Neutrophil (primary cell): ENCODE measurements at regions not wholly inside any gene's neighbourhood (a gene's known extent, or its start where the extent isn't known, plus 50 kb on each side); places are given as distances from the start of the nearest gene placed in this dataset.
"Not testable (repeated sequence)": the region's sequence is repeated elsewhere in the genome, so short reads cannot be mapped to it uniquely, and the experiment has no call there.

Experiments used
- H3K27ac ChIP-seq: fragments of 200-600 bp; sonication (generic); 2 replicates; pipeline ENCODE4 v1.5.1; 2016; ENCODE audit warnings: mild to moderate bottlenecking, moderate library complexity
- H3K27me3 ChIP-seq: fragments of 200-600 bp; sonication (generic); 2 replicates; pipeline ENCODE4 v1.6.0; 2016; ENCODE audit warnings: mild to moderate bottlenecking
- H3K36me3 ChIP-seq: fragments of 200-600 bp; sonication (generic); 2 replicates; pipeline ENCODE4 v1.5.1; 2017
- H3K4me1 ChIP-seq, 2 experiments: fragments of 200-600 bp in 1 of 2; sonication (generic) in 1 of 2; 1 replicate in 1 of 2; 2 replicates in 1 of 2; pipeline versions ENCODE4 v1.5.1 to v1.6.1; 2013 to 2016; ENCODE audit warnings: low read depth in 1 of 2, low read length in 1 of 2, mild to moderate bottlenecking in 1 of 2, moderate library complexity in 1 of 2; ENCODE audit not compliant: control insufficient read depth in 1 of 2, insufficient read depth in 1 of 2
- H3K4me3 ChIP-seq, 2 experiments: fragments of 200-600 bp in 1 of 2; sonication (generic) in 1 of 2; 1 replicate in 1 of 2; 2 replicates in 1 of 2; pipeline ENCODE4 v1.5.1; 2013 to 2016; ENCODE audit warnings: low read depth in 1 of 2, low read length in 1 of 2, mild to moderate bottlenecking in 1 of 2, moderate library complexity in 1 of 2
- H3K9me3 ChIP-seq: fragments of 200-600 bp; sonication (generic); 2 replicates; pipeline ENCODE4 v1.5.1; 2016
- TF ChIP-seq, protein P1 (sequence below): fragments of 200-600 bp; sonication (generic); IDR thresholded peaks from 2 replicates; pipeline ENCODE4 v1.5.1; 2016; ENCODE audit warnings: antibody characterized with exemption

DNA sequence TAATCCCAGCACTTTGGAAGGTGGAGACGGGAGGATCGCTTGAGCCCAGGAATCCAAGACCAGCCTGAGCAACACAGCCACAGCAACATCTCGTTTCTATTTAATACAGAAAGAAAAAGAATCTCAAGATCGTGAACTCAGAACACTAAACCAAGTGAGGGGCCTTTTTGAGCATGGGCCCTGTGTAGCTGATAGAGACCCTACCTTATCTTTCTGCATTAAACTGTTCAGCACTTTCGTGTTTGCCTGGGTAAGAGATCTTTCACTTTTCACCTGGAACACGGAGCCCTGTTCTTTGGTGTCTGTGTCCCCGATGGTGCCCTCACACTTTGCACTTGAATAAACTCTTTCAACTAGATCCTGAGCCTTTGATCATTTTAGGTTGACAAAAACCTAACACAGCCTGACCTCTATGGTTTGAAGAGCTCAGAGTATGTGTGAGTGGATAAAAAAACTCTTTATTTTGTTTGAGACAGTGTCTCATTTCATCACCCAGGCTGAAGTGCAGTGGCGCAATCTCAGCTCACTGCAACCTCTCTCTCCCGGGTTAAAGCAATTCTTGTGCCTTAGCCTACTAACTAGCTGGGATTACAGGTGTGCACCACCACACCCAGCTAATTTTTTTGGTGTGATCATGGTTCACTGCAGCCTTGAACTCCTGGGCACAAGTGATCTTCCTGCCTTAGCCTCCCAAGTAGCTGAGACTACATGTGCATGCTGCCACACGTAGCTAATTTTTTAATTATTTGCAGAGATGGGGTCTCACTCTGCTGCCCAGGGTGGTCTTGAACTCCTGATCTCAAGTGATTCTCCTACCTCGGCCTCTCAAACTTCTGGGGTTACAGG lies 83.8 kb upstream of the GRIN2A start:
- Histone ChIP-seq H3K4me1 (no peaks in the 10 kb centered on the region), H3K27me3 (no peaks in the 10 kb centered on the region)
- TF ChIP-seq, protein P1, sequence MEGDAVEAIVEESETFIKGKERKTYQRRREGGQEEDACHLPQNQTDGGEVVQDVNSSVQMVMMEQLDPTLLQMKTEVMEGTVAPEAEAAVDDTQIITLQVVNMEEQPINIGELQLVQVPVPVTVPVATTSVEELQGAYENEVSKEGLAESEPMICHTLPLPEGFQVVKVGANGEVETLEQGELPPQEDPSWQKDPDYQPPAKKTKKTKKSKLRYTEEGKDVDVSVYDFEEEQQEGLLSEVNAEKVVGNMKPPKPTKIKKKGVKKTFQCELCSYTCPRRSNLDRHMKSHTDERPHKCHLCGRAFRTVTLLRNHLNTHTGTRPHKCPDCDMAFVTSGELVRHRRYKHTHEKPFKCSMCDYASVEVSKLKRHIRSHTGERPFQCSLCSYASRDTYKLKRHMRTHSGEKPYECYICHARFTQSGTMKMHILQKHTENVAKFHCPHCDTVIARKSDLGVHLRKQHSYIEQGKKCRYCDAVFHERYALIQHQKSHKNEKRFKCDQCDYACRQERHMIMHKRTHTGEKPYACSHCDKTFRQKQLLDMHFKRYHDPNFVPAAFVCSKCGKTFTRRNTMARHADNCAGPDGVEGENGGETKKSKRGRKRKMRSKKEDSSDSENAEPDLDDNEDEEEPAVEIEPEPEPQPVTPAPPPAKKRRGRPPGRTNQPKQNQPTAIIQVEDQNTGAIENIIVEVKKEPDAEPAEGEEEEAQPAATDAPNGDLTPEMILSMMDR: no peak

DNA sequence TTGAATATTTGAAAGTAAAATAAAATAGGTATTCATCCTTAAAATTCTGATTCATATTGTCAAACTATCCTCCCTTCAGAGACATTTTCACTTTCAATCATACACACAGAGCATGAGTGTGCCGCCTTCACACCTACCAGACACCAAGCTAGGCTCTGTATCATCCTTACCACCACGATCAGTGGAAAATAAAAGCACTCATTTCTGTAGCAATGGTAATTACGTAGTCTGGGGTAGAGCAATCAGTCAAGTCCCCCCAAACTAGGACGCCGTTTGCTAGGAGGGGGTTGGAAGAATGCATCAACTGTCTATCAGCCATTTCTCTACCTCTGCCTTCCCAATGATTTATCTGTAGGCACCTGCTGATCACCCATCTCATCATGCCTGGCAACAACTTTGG lies 84.6 kb upstream of the GRIN2A start:
- H3K9me3 ChIP-seq: no peaks in the 10 kb centered on the region

More for the DNA sequence above, 83.8 kb upstream of the GRIN2A start:
- no peaks in the 10 kb centered on the region for H3K36me3 ChIP-seq
- no peak overlapping the region for H3K27ac ChIP-seq
- no peak overlapping the region for H3K4me3 ChIP-seq
- no peaks in the 10 kb centered on the region for H3K9me3 ChIP-seq

DNA sequence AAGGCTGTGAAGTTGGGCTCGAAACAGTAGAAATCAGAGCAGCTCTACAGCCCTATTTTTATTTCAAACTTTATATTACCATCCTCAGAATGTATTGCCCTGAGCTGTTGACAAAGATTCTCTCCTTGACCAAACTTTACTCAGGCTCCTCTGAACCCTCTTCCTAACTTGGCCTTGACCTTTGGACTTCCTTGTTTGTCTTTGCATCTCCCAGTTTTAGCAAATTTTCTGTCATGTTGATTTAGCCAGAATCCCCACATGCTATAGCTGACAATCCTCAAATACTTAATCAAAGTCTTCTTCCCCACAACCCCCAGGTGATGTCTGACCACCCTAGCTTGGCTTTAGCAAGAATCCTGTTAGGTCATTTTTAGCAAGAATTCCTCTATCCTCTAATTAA lies 87.4 kb upstream of the GRIN2A start:
- Histone ChIP-seq H3K27me3 (no peaks in the 10 kb centered on the region), H3K27ac (no peak overlapping the region), H3K4me1 (no peaks in the 10 kb centered on the region), H3K9me3 (no peaks in the 10 kb centered on the region), H3K4me3 (no peak overlapping the region), H3K36me3 (no peaks in the 10 kb centered on the region)
- TF ChIP-seq, protein P1: no peak

More for the DNA sequence above, 84.6 kb upstream of the GRIN2A start:
- H3K36me3 ChIP-seq: no peaks in the 10 kb centered on the region
- TF ChIP-seq, protein P1: no peak
- no peak overlapping the region for H3K4me3 ChIP-seq
- H3K4me1 ChIP-seq: no peaks in the 10 kb centered on the region
- H3K27ac ChIP-seq: no peak overlapping the region
- no peaks in the 10 kb centered on the region for H3K27me3 ChIP-seq

DNA sequence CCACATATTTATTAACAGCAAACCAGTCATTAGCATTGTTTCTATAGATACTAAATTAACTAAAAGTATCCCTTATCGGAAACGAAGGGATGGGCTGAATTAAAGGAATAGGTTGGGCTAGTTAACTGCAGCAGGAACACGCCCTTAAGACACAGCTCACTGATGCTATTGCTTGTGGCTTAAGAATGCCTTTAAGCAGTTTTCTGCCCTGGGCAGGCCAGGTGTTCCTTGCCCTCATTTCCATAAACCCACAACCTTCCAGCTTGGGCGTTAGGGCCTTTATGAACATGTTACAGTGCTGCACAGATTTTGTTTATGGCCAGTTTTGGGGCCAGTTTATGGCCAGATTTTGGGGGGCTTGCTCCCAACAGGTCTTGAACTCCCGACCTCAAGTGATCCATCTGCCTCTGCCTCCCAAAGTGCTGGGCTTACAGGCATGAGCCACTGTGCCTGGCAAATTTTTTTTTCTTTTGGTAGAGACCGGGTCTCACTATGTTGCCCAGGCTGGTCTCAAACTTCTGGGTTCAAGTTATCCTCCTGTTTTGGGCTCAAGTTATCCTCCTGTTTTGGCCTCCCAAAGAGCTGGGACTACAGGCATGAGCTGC lies 90.1 kb upstream of the GRIN2A start:
- not testable (repeated sequence) for H3K9me3 ChIP-seq, H3K4me3 ChIP-seq, H3K36me3 ChIP-seq, H3K27me3 ChIP-seq, H3K27ac ChIP-seq, H3K4me1 ChIP-seq

DNA sequence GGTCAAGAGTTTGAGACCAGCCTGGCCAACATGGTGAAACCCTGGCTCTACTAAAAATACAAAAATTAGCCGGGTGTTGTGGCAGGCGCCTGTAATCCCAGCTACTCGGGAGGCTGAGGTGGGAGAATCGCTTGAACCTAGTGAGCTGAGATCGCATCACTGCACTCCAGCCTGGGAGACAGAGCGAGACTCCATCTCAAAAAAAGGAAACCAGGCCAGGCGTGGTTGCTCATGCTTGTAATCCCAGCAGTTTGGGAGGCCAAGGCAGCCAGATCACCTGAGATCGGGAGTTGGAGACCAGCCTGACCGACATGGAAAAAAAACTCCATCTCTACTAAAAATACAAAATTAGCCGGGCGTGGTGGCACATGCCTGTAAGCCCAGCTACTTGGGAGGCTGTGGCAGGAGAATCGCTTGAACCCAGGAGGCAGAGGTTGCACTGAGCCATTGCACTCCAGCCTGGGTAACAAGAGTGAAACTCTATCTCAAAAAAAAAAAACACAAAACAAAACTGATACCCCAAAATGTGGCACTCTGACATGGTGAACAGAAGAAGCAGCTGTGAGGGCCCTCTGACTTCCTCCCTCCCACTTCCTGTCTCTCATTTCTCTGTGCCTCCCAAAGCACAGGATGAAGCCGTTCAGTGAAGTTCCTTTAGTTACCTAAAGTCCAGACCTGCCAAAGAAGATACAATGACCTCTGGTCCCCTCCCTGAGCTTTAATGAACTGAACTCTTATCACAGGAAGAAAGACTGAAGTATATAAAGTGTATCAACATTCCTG lies 93.2 kb upstream of the GRIN2A start:
- not testable (repeated sequence) for H3K9me3 ChIP-seq, H3K27me3 ChIP-seq, H3K4me3 ChIP-seq, H3K36me3 ChIP-seq, H3K4me1 ChIP-seq, H3K27ac ChIP-seq

DNA sequence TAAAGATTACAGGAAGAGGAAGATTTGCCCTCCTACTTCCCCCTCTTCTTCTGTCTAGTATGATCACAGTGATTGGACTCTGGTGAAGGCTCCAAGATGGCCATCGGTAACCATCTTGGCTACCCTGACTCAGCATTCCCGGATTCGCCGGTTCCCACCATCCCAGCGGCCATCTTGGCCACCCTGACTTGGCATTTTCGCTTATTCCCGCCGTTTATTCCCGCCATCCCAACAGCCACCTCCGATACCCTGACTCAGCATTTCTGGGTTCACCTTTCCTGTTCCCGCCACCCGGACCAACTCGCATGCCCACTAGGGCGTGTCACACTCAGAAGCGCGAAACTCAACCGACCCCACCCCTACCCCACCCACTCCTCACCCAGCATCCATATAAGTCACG lies 95.4 kb upstream of the GRIN2A start:
- H3K36me3 ChIP-seq: no peaks in the 10 kb centered on the region
- TF ChIP-seq, protein P1: no peak
- H3K27me3 ChIP-seq: no peaks in the 10 kb centered on the region
- H3K9me3 ChIP-seq: no peaks in the 10 kb centered on the region
- no peak overlapping the region for H3K4me3 ChIP-seq
- H3K4me1 ChIP-seq: no peaks in the 10 kb centered on the region
- H3K27ac ChIP-seq: no peak overlapping the region
